Thymus (tissue), 11 donors: ENCODE measurements at regions not wholly inside any gene's neighbourhood (a gene's known extent, or its start where the extent isn't known, plus 50 kb on each side); places are given as distances from the start of the nearest gene placed in this dataset.

ENCODE experiments used
- DNase-seq, 9 donors: peaks; one replicate each; pipeline ENCODE4 v3.0.0-alpha.2; 2013; ENCODE audit warnings: low spot score in 9 of 9, low read depth in 6 of 9, missing footprints in 1 of 9
- H3K27ac ChIP-seq, 2 donors: one replicate each; pipeline ENCODE4 v1.5.1; 2013; ENCODE audit warnings: control low read depth in 1 of 2, low read depth in 1 of 2, low read length in 1 of 2, mild to moderate bottlenecking in 1 of 2, moderate library complexity in 1 of 2
- H3K27me3 ChIP-seq, 2 donors: one replicate each; pipeline ENCODE4 v1.5.1; 2013; ENCODE audit warnings: low read length in 1 of 2; ENCODE audit not compliant: control insufficient read depth in 2 of 2, insufficient read depth in 1 of 2
- H3K36me3 ChIP-seq, 2 donors: one replicate each; pipeline ENCODE4 v1.5.1; 2013; ENCODE audit warnings: low read length in 1 of 2, mild to moderate bottlenecking in 1 of 2, moderate library complexity in 1 of 2; ENCODE audit not compliant: control insufficient read depth in 2 of 2, insufficient read depth in 2 of 2
- H3K4me1 ChIP-seq, 2 donors: one replicate each; pipeline ENCODE4 v1.5.1; 2013; ENCODE audit warnings: low read length in 2 of 2; ENCODE audit not compliant: control insufficient read depth in 2 of 2, insufficient read depth in 2 of 2
- H3K4me3 ChIP-seq, 2 donors: one replicate each; pipeline ENCODE4 v1.5.1; 2013; ENCODE audit warnings: low read length in 2 of 2, control low read depth in 1 of 2, mild to moderate bottlenecking in 1 of 2
- H3K9me3 ChIP-seq, 2 donors: one replicate each; pipeline ENCODE4 v1.5.1; 2013; ENCODE audit warnings: low read length in 1 of 2, mild to moderate bottlenecking in 1 of 2; ENCODE audit not compliant: control insufficient read depth in 2 of 2, insufficient read depth in 1 of 2
- WGBS: extraction: QIAGEN DNeasy Blood & Tissue Kit; methylation state at CpG from one replicate; pipeline ENCODE4 v1.1.7; 2013; 5-methylcytosine and 5-hydroxymethylcytosine counted together
- donor health status: healthy.

DNA sequence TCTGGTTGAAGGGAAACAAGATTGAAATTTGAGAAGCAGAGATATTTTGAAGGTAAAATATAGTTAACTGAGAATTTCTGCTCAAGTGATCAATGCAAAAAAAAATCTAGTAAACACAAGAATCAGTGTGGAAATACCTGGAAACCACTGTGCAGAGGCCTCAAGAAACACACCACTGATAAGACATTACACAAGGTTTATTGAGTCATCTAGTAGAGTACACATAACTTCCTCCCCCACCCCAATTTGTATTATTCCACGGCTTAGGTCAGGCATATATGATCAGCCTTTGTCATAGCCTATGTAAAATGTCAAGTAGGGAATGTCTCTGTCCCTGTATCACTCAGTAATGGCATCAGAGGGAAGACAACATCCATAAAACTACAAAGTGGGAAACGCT, 447.8 kb upstream of the BCHE start:
- Histone ChIP-seq H3K36me3 (no peaks in the 10 kb centered on the region), H3K4me1 (no peaks in the 10 kb centered on the region), H3K4me3 (no peak overlapping the region), H3K9me3 (no peaks in the 10 kb centered on the region), H3K27me3 (no peaks in the 10 kb centered on the region), H3K27ac (no peak overlapping the region)
- DNase-seq = no peak
- WGBS = 90% methylated on average over 2 of the region's 2 CpGs

DNA sequence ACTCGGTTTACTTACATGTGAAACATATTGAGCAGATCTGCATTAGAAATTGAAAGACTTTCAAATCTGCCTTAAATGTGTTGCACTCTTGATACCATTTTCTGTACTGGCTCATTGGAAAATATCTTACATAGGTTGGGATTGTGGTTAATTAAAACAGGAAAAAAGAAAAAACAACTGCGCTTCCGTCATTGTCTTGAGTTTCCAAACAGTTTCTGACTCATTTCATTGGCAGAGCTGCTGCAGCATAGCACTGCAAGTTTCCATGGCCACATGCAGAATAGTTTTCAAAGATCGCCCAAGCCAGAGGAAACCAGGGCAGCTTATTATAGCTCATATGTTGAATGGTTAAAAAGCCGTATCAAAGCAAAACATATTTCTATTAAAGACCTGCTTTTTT, 446.6 kb upstream of the BCHE start:
- Histone ChIP-seq H3K27me3 (no peaks in the 10 kb centered on the region), H3K4me3 (no peak overlapping the region), H3K9me3 (no peaks in the 10 kb centered on the region), H3K36me3 (no peaks in the 10 kb centered on the region), H3K27ac (no peak overlapping the region), H3K4me1 (no peaks in the 10 kb centered on the region)
- 94% methylated on average over 5 of the region's 5 CpGs for WGBS
- DNase-seq = no peak

DNA sequence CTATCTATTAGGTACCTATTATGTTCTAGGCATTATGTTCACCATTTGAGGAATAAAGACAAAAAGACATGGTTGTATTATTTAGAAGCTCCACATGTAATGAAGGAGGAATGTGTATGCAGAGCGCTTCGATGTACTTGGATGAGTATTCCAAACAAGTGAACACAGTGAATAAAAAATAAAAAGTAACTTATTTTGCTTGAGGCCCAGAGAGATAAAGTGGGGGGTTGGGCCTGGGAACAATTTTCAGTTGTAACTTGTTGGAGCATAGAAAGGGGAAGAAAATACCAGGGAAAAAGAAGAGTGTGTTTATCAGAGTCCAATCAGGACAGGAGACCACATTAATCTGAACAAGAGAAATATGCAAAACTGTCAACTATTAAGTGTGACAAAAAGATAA, 445.7 kb upstream of the BCHE start:
- Histone ChIP-seq H3K4me3 (no peak overlapping the region), H3K27ac (no peak overlapping the region), H3K4me1 (no peaks in the 10 kb centered on the region), H3K9me3 (no peaks in the 10 kb centered on the region), H3K36me3 (no peaks in the 10 kb centered on the region), H3K27me3 (no peaks in the 10 kb centered on the region)
- DNase-seq = no peak
- 68% methylated on average over 2 of the region's 2 CpGs for WGBS

DNA sequence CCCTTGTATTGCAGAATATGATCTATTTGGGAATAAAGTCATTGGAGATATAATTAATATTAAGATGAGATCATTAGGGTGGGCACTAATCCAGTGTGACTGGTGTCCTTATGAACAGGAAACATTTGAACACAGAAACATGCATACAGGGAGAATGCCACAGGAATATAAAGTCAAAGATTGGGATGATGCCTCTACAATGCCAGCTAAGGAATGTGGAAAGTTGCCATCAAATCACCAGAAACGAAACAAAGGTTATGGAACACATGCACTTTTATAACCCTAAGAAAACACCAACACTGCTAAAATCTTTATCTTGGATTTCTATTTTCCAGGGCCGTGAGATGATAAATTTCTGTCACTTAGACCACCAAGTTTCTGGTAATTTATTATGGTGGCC, 442.4 kb upstream of the BCHE start:
- no peaks in the 10 kb centered on the region for H3K9me3 ChIP-seq
- DNase-seq = no peak
- H3K36me3 ChIP-seq = no peaks in the 10 kb centered on the region
- WGBS = 92% methylated on average over 2 of the region's 2 CpGs
- H3K4me3 ChIP-seq = no peak overlapping the region
- no peaks in the 10 kb centered on the region for H3K27me3 ChIP-seq
- H3K27ac ChIP-seq = no peak overlapping the region
- no peaks in the 10 kb centered on the region for H3K4me1 ChIP-seq

DNA sequence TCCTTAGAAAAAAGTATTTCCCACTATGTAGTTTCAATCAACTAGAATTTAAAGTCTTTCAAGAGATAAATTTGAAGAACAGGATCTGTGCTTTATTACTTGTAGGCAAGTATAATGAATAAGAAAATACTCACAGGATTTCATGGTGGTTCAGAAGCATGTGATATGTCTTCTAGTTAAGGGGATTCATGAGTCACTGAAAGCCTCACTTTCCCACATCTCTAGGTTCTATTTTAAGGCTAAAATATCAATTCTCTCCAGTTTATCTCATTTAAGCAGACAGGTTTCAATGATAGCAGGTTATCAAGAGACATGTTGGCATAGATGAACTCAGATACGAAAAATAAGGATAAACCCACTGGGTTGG, 437.8 kb upstream of the BCHE start:
- no peak overlapping the region for H3K4me3 ChIP-seq
- no peaks in the 10 kb centered on the region for H3K9me3 ChIP-seq
- no peaks in the 10 kb centered on the region for H3K27me3 ChIP-seq
- WGBS = 89% methylated on average over 1 of the region's 1 CpG
- no peak for DNase-seq
- no peaks in the 10 kb centered on the region for H3K36me3 ChIP-seq
- no peaks in the 10 kb centered on the region for H3K4me1 ChIP-seq
- no peak overlapping the region for H3K27ac ChIP-seq

DNA sequence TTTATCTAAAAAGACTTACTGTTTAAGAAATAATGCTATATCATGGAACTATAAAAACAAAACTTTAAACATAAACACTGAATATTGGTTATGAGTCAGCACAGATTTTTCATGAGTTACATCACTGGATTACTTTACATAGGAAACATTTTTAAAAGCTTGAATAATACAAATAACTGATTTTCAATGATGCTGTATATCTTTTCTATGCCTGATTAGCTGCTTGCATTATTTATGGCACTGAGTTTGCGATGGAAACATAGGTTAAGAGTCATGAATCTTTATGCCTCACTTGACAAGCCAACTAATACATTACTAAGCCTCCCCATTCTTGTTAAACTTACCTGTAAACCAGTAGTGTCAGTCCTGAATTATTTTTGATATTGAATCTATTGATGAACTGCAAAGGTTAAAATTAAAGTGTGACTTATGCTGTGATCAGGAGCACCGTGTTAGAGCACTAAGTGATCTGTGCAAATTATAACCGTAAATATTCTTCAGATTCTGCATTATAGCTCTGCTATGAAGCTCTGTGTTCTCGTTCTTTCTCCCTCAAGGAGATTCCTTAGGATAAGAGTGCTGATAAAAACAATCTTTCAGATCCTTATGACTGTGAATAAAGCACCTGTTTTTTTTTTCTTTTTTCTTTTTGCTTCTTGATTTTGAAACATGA, 437.3 kb upstream of the BCHE start:
- no peak overlapping the region for H3K27ac ChIP-seq
- 78% methylated on average over 4 of the region's 4 CpGs for WGBS

DNA sequence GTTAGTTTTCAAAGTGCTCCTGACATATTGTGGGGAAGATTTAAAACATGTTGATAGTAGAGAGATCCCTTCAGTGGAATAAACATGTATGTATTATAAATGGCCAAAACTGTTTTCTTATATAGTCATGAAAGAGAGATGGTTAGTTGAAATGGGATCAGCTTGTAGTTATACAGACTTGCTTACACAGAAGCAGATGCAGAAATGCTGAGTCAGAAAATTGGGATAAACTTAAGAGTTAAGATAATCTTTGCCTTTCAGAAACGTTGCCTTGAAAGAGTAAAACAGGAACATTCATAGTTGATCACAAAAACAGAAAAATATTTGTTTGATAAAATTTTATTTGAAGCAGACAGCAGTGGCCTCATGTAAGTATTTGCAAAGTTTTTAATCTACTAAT, 433.2 kb upstream of the BCHE start:
- Histone ChIP-seq H3K9me3 (no peaks in the 10 kb centered on the region), H3K4me1 (no peaks in the 10 kb centered on the region), H3K27me3 (no peaks in the 10 kb centered on the region), H3K36me3 (no peaks in the 10 kb centered on the region), H3K27ac (no peak overlapping the region), H3K4me3 (no peak overlapping the region)
- WGBS = 14% methylated on average over 1 of the region's 1 CpG
- no peak for DNase-seq

More for the DNA sequence above, 437.3 kb upstream of the BCHE start:
- Histone ChIP-seq H3K27me3 (no peaks in the 10 kb centered on the region), H3K36me3 (no peaks in the 10 kb centered on the region), H3K9me3 (no peaks in the 10 kb centered on the region), H3K4me3 (no peak overlapping the region), H3K4me1 (no peaks in the 10 kb centered on the region)
- no peak for DNase-seq

DNA sequence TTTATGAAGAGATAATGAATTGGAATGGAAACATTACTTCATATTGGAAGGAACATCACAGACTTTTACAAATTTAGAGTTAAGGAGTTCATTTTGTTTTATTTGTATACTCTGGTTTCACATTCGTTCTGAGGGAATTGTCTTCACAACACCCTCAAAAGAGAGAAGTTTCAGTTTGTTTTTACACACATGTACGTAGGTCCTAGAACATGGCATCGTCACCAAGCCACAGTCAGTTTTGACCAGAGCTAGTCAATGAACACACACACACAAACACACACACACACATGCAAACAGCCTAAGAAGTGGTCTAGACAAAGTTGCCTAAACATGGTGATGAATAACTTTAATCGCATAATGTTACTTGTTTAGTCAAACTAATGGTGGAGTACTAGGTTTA, 427.9 kb upstream of the BCHE start:
- Histone ChIP-seq H3K27ac (no peak overlapping the region), H3K36me3 (no peaks in the 10 kb centered on the region), H3K9me3 (no peaks in the 10 kb centered on the region), H3K4me1 (no peaks in the 10 kb centered on the region), H3K4me3 (no peak overlapping the region), H3K27me3 (no peaks in the 10 kb centered on the region)
- 95% methylated on average over 4 of the region's 4 CpGs for WGBS
- DNase-seq = no peak

DNA sequence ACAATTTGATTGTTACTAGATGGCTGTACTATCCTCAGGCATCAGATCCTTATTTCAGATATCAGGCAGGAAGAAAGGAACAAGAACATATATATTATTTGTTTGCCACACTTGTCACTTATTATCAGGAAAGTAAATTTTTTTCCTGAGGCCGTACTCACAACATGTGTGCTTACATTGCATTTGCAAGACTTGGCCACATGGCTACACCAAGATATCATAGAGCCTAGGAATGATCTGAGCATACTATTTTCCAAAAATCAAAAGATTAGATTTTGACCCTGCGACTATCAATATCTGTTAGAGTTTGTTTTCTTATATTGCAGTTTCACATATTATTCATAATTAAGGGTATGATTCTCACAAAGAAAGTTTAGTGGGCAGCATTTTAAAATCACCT, 426.2 kb upstream of the BCHE start:
- Histone ChIP-seq H3K27me3 (no peaks in the 10 kb centered on the region), H3K4me3 (no peak overlapping the region), H3K36me3 (no peaks in the 10 kb centered on the region), H3K27ac (no peak overlapping the region), H3K4me1 (no peaks in the 10 kb centered on the region), H3K9me3 (no peaks in the 10 kb centered on the region)
- no peak for DNase-seq
- WGBS = 96% methylated on average over 2 of the region's 2 CpGs
